PFSK-1 (cell line): ENCODE measurements at regions not wholly inside any gene's neighbourhood (a gene's known extent, or its start where the extent isn't known, plus 50 kb on each side); places are given as distances from the start of the nearest gene placed in this dataset.

Experiments used
- FOXP2 ChIP-seq: optimal IDR thresholded peaks from 2 replicates; pipeline ENCODE3; 2011; ENCODE audit warnings: borderline replicate concordance, control low read depth, inconsistent platforms; ENCODE audit not compliant: insufficient read depth; ENCODE audit errors: extremely low read length, extremely low read depth
- POLR2AphosphoS5 ChIP-seq: IDR thresholded peaks from 2 replicates; pipeline ENCODE4 v1.6.1; 2012; ENCODE audit warnings: low read depth, mild to moderate bottlenecking, control low read depth, low read length, moderate library complexity
- SIN3A ChIP-seq: IDR thresholded peaks from 2 replicates; pipeline ENCODE4 v1.6.1; 2012; ENCODE audit warnings: mild to moderate bottlenecking, low read length, moderate library complexity, borderline replicate concordance; ENCODE audit not compliant: insufficient read depth
- TAF1 ChIP-seq: IDR thresholded peaks from 2 replicates; pipeline ENCODE4 v1.6.1; 2012; ENCODE audit warnings: low read length, control low read depth, borderline replicate concordance; ENCODE audit not compliant: insufficient read depth
- TF ChIP-seq, protein P1 (sequence below), 2 experiments: IDR thresholded peaks; 2 replicates each; pipeline versions ENCODE4 v1.6.1 to v1.8.0; 2011 to 2012; ENCODE audit warnings: low read depth in 2 of 2, low read length in 2 of 2, control low read depth in 1 of 2, inconsistent platforms in 1 of 2, mild to moderate bottlenecking in 1 of 2, moderate library complexity in 1 of 2; ENCODE audit not compliant: insufficient read depth in 1 of 2

GRCh38 chr20:23268792-23269354, 81.7 kb upstream of the NXT1 start:
- TF ChIP-seq FOXP2 = no peak
- TF ChIP-seq POLR2AphosphoS5 = no peak
- TF ChIP-seq TAF1 = no peak
- TF ChIP-seq, protein P1, sequence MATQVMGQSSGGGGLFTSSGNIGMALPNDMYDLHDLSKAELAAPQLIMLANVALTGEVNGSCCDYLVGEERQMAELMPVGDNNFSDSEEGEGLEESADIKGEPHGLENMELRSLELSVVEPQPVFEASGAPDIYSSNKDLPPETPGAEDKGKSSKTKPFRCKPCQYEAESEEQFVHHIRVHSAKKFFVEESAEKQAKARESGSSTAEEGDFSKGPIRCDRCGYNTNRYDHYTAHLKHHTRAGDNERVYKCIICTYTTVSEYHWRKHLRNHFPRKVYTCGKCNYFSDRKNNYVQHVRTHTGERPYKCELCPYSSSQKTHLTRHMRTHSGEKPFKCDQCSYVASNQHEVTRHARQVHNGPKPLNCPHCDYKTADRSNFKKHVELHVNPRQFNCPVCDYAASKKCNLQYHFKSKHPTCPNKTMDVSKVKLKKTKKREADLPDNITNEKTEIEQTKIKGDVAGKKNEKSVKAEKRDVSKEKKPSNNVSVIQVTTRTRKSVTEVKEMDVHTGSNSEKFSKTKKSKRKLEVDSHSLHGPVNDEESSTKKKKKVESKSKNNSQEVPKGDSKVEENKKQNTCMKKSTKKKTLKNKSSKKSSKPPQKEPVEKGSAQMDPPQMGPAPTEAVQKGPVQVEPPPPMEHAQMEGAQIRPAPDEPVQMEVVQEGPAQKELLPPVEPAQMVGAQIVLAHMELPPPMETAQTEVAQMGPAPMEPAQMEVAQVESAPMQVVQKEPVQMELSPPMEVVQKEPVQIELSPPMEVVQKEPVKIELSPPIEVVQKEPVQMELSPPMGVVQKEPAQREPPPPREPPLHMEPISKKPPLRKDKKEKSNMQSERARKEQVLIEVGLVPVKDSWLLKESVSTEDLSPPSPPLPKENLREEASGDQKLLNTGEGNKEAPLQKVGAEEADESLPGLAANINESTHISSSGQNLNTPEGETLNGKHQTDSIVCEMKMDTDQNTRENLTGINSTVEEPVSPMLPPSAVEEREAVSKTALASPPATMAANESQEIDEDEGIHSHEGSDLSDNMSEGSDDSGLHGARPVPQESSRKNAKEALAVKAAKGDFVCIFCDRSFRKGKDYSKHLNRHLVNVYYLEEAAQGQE (IDR thresholded peaks at IDR 0.05; ENCODE audit: insufficient read depth in 1 of 2, low read depth in 2 of 2, low read length in 2 of 2) = no peak

- no peak for TF ChIP-seq SIN3A
- no peak for TF ChIP-seq POLR2AphosphoS5
- no peak for TF ChIP-seq TAF1
- TF ChIP-seq, protein P1 (IDR thresholded peaks at IDR 0.05; ENCODE audit: insufficient read depth in 1 of 2, low read depth in 2 of 2, low read length in 2 of 2) = no peak
- no peak for TF ChIP-seq FOXP2
These were observed 82.7 kb upstream of the NXT1 start for GRCh38 chr20:23267909-23268308.

DNA sequence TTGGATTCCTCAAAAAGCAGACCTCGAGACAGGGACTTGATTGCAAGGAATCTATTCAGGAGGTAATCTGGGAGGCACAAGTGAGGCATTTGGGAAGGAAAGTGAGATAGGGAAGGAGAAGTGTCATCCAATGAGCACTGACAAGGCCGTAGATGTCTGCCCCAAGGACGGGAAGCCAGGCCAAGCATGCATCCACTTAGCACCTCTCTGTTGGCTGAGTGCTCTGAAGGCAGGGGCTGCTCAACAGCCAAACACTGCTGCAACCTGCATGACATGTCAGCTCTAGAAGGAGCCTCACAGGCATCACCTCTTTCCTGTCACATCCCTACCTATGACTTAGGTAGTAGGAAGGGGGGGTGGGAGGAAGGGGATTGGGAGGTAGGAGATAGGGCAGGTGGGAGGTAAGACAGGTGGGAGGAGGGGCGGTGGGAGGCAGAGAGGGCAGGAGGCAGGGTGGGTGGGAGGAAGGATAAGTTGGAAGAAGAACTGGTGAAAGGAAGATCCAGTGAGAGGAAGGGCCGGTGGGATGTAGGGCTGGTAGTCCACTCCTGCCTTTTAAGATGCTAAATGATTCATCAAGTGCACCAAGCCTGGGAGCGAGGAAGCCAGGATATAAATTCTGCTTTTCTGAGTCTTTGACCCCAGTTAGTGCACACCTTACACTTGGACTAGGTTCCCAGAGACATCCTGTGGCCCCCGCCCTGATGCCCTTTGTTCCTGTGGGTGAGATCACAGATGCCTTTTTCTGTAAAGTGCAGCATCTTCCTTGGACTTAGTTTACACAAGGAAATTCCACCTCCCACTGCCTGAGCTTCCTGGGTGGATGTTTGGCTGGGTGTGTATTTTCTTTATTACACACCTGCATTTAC, 83.8 kb upstream of the NXT1 start:
- no peak for TF ChIP-seq TAF1
- TF ChIP-seq, protein P1 (IDR thresholded peaks at IDR 0.05; ENCODE audit: insufficient read depth in 1 of 2, low read depth in 2 of 2, low read length in 2 of 2) = no peak
- no peak for TF ChIP-seq FOXP2
- TF ChIP-seq POLR2AphosphoS5 = no peak
- no peak for TF ChIP-seq SIN3A

DNA sequence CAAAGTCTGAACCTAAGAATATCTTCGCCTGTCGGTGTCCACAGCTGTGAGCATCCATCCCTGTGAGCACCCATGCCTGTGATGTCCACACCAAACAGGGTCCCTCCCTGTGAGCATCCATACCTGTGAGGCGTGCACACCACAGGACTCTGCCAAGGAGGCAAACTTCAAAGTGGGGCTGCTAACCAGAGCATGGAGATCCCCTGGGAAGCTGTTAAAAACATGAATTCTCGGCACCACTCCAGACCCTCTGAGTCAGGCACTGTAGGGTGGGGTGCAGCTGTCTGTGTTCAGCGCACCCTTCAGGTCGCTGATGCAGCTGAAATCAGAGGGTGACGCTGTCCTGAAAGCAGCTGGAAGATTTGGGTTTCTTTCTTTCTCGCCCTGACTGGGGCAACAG, 85.4 kb upstream of the NXT1 start:
- TF ChIP-seq POLR2AphosphoS5 (no peak), TAF1 (no peak), SIN3A (no peak), FOXP2 (no peak)
- TF ChIP-seq, protein P1 (IDR thresholded peaks at IDR 0.05; ENCODE audit: insufficient read depth in 1 of 2, low read depth in 2 of 2, low read length in 2 of 2) = no peak

DNA sequence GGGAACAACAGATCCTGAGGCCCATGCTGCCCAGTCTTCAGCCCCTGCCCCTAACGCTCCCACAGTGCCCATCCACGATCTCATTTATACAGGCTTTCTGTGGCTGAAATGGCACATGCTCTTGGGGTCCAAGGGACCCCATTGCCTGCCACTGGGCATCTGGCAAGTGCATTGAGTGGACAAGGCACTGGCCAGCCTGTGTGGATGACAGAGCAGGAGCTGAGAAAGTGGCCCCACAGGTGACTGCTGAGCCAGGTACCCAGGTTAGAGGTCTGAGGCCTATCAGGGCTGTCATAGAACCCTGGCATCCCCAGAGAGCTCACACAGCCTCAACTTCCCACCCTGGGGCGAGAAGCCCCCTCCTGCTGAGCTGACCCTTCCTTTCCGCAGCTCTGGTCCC, 86.0 kb upstream of the NXT1 start:
- TF ChIP-seq FOXP2 (no peak), TAF1 (no peak), POLR2AphosphoS5 (no peak), SIN3A (no peak)
- TF ChIP-seq, protein P1 (IDR thresholded peaks at IDR 0.05; ENCODE audit: insufficient read depth in 1 of 2, low read depth in 2 of 2, low read length in 2 of 2) = no peak
